ENCODE measurements at regions not wholly inside any gene's neighbourhood (a gene's known extent, or its start where the extent isn't known, plus 50 kb on each side); places are given as distances from the start of the nearest gene placed in this dataset.

DNA sequence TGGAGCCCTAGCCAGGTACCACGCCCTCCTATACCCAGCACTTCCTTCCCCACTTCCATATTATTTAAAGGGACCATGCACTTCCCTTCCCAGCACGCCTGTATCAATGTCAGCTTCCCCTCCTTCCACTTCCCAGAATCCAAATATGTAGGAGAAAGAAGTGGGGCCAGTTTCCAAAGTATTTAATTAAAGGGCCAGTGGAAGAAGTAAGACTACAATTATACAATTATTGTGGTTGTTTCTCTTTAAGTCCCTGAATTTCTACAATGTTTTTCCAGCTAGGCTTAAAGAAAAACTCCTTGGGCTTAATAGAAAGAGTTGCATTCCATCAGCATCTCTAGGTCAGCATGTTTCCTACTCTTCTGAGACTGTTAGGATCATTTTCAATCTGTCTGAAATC is 515.8 kb downstream of the PREX1 start:
- Mint-ChIP-seq H3K4me1 (peaks cover 14% of the 10 kb centered on the region), H3K9me3 (peaks cover 2% of the 10 kb centered on the region), H3K4me3 (no peak overlapping the region), H3K36me3 (ENCODE audit: low read depth) (no peaks in the 10 kb centered on the region), H3K27me3 (ENCODE audit: insufficient read depth) (peaks cover 4% of the 10 kb centered on the region), H3K27ac (no peak overlapping the region)
- WGBS, 2 experiments (ENCODE audit: insufficient coverage in 1 of 2, insufficient read length in 1 of 2): 79% methylated on average over 1 of the region's 2 CpGs; no CpG with 5 or more reads in 1 of the 2 experiments
- Histone ChIP-seq H3K9ac (ENCODE audit: extremely low read depth, low read length, poor library complexity, severe bottlenecking) (no peak overlapping the region), H3K4me1 (ENCODE audit: control insufficient read depth, insufficient read depth, low read length) (no peaks in the 10 kb centered on the region), H3K36me3 (ENCODE audit: control insufficient read depth, insufficient read depth, low read length) (no peaks in the 10 kb centered on the region), H3K27me3 (ENCODE audit: control insufficient read depth, insufficient read depth, low read length, poor library complexity, severe bottlenecking) (no peaks in the 10 kb centered on the region), H3K27ac (ENCODE audit: low read depth, low read length) (no peak overlapping the region), H3K9me3 (ENCODE audit: control insufficient read depth, low read length) (no peaks in the 10 kb centered on the region), H3K4me3 (ENCODE audit: low read length) (no peak overlapping the region)
- DNase-seq: no peak
- TF ChIP-seq CTCF (conservative IDR thresholded peaks at IDR 0.05): no peak

GRCh38 chr20:48310305-48310704 is 517.5 kb downstream of the PREX1 start:
- H3K4me3 Mint-ChIP-seq: no peak overlapping the region

GRCh38 chr20:48309293-48309692 is 518.5 kb downstream of the PREX1 start:
- H3K27ac Mint-ChIP-seq: peak overlapping the region; percentile 64
- H3K36me3 ChIP-seq (ENCODE audit: control insufficient read depth, insufficient read depth, low read length): no peaks in the 10 kb centered on the region
- no peak overlapping the region for H3K4me3 Mint-ChIP-seq
- H3K9me3 Mint-ChIP-seq: peaks cover 2% of the 10 kb centered on the region
- DNase-seq: no peak
- no peak overlapping the region for H3K27ac ChIP-seq (ENCODE audit: low read depth, low read length)
- H3K27me3 ChIP-seq (ENCODE audit: control insufficient read depth, insufficient read depth, low read length, poor library complexity, severe bottlenecking): no peaks in the 10 kb centered on the region
- H3K9ac ChIP-seq (ENCODE audit: extremely low read depth, low read length, poor library complexity, severe bottlenecking): no peak overlapping the region
- H3K4me3 ChIP-seq (ENCODE audit: low read length): no peak overlapping the region
- H3K27me3 Mint-ChIP-seq (ENCODE audit: insufficient read depth): peaks cover 3% of the 10 kb centered on the region
- H3K4me1 ChIP-seq (ENCODE audit: control insufficient read depth, insufficient read depth, low read length): no peaks in the 10 kb centered on the region
- peaks cover 10% of the 10 kb centered on the region for H3K4me1 Mint-ChIP-seq
- H3K36me3 Mint-ChIP-seq (ENCODE audit: low read depth): no peaks in the 10 kb centered on the region
- WGBS, 2 experiments (ENCODE audit: insufficient coverage in 1 of 2, insufficient read length in 1 of 2): 86 to 88% methylated on average over 4 to 5 of the region's 5 CpGs
- H3K9me3 ChIP-seq (ENCODE audit: control insufficient read depth, low read length): no peaks in the 10 kb centered on the region
- no peak for TF ChIP-seq CTCF (conservative IDR thresholded peaks at IDR 0.05)

More at GRCh38 chr20:48310305-48310704, 517.5 kb downstream of the PREX1 start:
- Histone ChIP-seq H3K9me3 (ENCODE audit: control insufficient read depth, low read length) (no peaks in the 10 kb centered on the region), H3K27ac (ENCODE audit: low read depth, low read length) (no peak overlapping the region), H3K9ac (ENCODE audit: extremely low read depth, low read length, poor library complexity, severe bottlenecking) (no peak overlapping the region), H3K36me3 (ENCODE audit: control insufficient read depth, insufficient read depth, low read length) (no peaks in the 10 kb centered on the region), H3K4me3 (ENCODE audit: low read length) (no peak overlapping the region), H3K4me1 (ENCODE audit: control insufficient read depth, insufficient read depth, low read length) (no peaks in the 10 kb centered on the region), H3K27me3 (ENCODE audit: control insufficient read depth, insufficient read depth, low read length, poor library complexity, severe bottlenecking) (no peaks in the 10 kb centered on the region)
- DNase-seq: no peak
- Mint-ChIP-seq H3K27me3 (ENCODE audit: insufficient read depth) (peaks cover 3% of the 10 kb centered on the region), H3K27ac (no peak overlapping the region), H3K4me1 (peaks cover 10% of the 10 kb centered on the region), H3K9me3 (peaks cover 2% of the 10 kb centered on the region), H3K36me3 (ENCODE audit: low read depth) (no peaks in the 10 kb centered on the region)
- no peak for TF ChIP-seq CTCF (conservative IDR thresholded peaks at IDR 0.05)
- 91 to 93% methylated on average over 11 of the region's 11 CpGs for WGBS, 2 experiments (ENCODE audit: insufficient coverage in 1 of 2, insufficient read length in 1 of 2)
